ENCODE measurements at regions not wholly inside any gene's neighbourhood (a gene's known extent, or its start where the extent isn't known, plus 50 kb on each side); places are given as distances from the start of the nearest gene placed in this dataset.

- DNase-seq (ENCODE audit: low read depth in 2 of 3, low spot score in 2 of 3), result no peak
Measured at GRCh38 chr5:77569409-77569808, 69.1 kb downstream of the OTP start.

DNA sequence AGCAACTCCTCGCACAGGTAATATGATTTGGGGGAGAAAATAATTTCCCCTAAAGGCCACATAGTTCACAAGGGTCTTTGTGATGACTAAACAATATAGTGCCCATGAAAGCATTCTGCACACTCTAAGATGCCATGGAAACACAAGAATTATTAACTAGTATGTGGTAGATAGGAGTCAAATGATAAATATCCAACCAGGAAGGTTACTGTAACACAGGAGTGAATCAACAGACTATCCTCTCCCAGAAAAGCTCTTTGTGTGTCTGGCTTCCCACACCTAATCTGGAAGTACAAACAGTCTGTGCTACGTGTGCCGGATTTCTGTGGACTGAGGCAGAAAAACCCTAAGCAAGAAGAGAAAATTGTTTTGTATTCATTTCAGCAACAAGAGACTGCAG, 70.0 kb downstream of the OTP start:
- no peak for DNase-seq (ENCODE audit: low read depth in 2 of 3, low spot score in 2 of 3)

GRCh38 chr5:77568082-77568481, 70.4 kb downstream of the OTP start:
- DNase-seq (ENCODE audit: low read depth in 2 of 3, low spot score in 2 of 3), result no peak

GRCh38 chr5:77563475-77563874, 71.4 kb upstream of the WDR41 start:
- no peak for DNase-seq (ENCODE audit: low read depth in 2 of 3, low spot score in 2 of 3)

DNA sequence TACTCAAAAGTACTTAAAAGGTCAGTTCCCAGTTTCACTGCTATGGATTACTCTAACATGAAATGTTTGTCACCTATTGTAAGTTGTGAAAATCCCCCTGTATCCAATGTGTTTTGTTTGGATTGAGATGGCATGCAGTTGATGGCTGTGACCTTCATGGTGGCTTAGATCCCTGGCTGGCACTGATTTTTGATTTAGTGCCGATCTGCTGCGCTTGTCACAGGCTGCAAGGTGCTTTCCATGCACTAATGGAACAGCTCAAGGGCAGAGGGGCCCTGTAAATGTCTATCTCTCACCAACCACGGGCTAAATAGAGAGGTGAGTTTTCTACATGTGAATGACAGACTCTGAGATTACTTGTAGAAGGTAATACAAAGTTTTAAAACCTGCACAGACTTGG, 69.8 kb upstream of the WDR41 start:
- no peak for DNase-seq (ENCODE audit: low read depth in 2 of 3, low spot score in 2 of 3)

DNA sequence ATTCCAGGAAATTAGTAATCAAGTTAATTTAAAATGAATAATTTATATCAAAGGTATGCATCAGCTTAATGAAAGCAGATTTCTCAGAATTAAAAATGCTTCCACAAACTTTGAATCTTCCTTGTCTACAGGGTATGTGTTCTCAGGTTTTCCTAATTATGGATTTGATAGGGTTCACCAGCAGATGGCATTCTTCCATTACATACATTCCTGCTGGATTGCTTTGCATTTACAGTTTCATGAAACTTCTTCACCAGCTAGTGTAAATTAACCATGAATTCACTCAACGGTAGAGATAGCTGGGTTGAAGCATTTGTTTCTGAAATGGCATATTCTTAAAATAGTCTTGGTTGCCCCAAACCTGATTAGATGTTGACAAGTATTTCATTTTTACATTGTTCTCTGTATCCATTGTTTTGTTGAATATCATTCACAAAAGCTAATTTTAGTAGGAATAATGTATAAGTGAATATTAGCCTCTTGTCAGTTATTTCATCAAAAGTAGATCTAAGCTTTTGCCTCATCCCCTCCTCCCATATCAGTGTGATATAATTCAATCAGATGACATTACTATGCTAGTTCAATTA, 68.7 kb upstream of the WDR41 start:
- peak in 2 of 3 donors; percentile 4 to 50 for DNase-seq (ENCODE audit: low read depth in 2 of 3, low spot score in 2 of 3)

GRCh38 chr5:77558266-77558665, 66.2 kb upstream of the WDR41 start:
- no peak for DNase-seq (ENCODE audit: low read depth in 2 of 3, low spot score in 2 of 3)

GRCh38 chr5:77550406-77550805, 58.3 kb upstream of the WDR41 start:
- no peak for DNase-seq (ENCODE audit: low read depth in 2 of 3, low spot score in 2 of 3)

DNA sequence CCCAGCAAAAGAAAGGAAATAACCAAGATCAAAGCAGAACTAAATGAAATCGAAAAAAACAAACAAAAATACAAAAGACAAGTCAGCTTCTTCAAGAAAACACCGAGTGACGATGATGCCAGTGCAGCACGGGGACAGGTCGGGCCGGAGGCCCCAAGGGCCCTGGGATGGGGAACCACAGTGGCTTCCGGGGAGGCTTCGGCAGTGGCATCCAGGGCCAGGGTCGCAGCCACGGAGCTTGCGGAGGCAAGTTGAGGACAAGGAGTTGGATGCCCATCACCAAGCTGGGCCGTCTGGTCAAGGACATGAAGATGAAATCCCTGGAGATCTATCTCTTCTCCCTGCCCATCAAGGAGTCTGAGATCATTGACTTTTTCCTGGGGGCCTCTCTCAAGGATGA, 53.2 kb upstream of the WDR41 start:
- DNase-seq (ENCODE audit: low read depth in 2 of 3, low spot score in 2 of 3), result no peak
